GM18511 (cell line): ENCODE measurements at regions not wholly inside any gene's neighbourhood (a gene's known extent, or its start where the extent isn't known, plus 50 kb on each side); places are given as distances from the start of the nearest gene placed in this dataset.

ENCODE experiments used
- ATAC-seq: cut with Tn5 transposase; IDR thresholded peaks from one replicate; pipeline ENCODE4 v1.9.1; 2021; ENCODE audit warnings: mild to moderate bottlenecking, moderate library complexity; ENCODE audit not compliant: unreplicated experiment

DNA sequence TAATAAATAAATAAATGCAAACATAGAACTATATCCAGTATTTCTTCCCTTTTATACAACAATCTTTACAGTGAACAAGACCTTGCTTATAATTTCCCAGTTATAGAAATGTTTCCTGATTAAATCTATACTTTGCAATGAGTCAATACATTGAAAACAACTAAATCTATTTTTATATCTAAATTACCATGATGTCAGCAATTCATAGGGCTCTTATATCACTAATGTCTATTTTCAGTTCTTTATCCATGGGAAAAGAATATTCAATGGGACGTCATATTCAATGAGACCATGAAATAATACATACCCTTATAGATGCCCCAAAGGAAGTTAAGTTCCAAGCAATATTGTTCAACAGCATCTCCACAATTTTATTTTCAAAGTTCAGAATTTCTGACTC lies 359.9 kb downstream of the CASP12 start:
- no peak for ATAC-seq

DNA sequence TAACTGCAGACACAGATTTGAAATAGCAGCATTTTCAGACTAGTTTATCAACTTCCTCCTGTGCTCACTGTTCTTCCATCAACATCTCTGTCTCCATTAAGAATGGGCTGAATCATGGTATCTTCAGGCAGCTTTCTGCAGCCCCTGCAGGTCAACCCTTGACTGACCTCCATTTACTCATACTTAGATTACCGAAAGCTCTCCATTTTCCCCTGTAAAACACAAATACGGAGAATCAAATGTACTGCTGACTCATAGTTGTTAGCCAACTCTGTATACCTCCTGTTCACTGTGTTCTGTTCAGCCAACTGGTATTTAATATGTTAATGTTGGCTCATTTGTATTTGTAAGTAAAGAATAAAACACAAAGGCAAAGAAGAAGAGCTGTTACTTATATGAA lies 364.0 kb downstream of the CASP12 start:
- no peak for ATAC-seq

DNA sequence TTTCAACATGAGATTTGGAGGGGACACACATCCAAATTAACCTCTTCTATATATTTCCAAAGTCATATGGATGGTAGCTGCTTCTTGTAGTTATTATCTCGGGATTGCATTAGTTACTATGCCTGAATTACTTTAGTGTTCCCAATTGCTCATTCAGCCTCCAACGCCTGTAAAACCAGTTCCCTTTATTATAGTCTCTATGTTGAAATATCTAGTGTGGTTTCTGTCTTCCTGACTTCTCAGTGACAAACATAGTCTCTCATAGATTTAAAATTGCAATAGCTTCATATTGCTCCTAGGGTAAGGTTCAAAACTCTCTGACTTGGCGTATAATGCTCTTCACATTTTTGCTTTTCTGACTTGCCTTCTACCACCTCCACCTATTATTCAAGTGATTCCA lies 366.4 kb downstream of the CASP12 start:
- ATAC-seq, result no peak

DNA sequence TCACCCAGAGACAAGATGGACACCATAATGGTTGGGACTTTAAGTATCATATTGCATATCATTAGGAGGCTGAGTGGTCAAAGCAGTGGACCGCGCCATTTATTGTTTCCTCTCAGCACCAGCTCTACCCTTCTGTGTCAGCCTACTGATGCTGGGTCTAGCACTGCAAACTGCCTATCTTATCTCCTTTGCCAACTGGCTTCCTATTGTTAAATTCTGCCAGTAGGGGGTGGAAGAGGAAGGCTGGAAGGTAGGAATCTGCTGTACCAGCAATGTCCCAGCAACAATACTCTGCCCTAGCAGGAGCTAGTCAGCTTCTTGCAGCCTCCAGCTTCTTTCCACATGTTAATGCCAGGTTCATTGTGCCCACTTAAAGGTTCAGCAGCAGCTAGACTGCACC lies 367.1 kb upstream of the PDGFD start:
- no peak for ATAC-seq

DNA sequence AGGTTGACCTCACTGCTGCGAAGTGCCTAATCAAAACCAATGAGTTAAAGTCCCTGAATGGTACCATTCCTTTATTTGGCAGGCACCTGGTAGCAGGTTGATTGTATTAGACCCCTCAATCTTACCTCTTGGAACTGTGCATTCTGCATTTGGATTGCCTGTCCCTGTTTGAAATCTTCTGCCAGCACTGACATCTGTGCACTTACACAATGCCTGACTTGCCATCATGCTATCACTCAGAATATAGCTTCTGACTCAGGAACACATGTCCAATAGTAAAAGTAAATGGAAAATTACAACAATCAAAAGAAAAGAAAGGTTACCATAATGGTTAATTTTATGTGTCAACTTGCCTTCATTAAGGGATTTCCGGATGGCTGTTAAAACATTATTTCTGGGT lies 366.0 kb upstream of the PDGFD start:
- no peak for ATAC-seq

DNA sequence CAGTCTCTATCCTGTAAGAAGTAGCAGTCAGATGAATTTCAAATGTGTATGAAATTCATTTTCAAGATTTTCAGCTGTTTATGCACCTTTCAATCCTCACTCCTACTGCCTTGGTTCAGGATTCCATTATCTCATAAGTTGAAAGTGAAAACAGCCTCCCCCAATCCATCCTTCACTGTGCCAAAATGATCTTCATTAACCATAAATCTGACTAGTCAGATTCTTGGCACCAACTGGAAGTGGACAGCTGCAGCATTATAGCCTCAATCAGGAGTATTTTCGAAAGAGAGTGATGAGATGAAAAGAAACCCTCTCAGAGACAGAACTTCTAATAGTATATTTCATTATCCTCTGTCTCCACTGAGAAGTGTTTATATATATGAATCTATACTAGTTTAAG lies 365.3 kb upstream of the PDGFD start:
- ATAC-seq, result no peak

DNA sequence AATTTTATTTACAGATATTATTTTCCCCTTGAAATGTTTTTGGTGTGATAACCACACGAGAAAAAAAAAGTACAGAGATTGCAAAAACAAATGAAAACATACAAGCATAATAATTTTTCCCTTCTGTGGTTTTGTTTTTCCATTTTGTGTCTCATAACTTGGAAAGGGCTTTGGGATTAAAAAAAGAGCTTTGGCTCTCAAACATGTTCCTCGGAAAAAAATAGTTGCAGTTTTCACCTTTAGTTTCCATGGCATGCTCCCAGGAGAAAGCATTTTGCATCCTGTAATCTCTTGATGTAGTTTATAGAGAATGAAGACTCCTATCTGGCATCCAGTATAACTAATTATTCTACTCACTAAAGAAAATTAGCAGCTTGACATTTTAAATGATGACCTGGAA lies 362.1 kb upstream of the PDGFD start:
- no peak for ATAC-seq

DNA sequence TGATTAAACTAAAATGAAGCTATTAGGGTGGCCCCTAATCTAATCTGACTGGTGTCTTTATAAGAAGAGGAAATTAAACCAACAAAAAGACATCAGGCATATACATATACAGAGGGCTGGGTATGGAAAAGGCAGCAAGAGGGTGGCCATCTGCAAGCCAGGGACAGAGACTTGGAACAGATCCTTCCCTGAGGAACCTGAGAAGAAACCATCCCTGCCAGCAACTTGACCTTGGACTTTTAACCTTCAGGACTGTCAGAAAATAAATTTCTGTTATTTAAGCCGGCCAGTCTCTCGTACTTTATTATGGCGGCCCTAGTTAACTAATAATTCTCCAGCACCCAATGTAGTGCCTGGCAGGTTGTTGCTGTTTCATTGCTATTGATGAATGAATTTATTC lies 361.5 kb upstream of the PDGFD start:
- ATAC-seq, result no peak

DNA sequence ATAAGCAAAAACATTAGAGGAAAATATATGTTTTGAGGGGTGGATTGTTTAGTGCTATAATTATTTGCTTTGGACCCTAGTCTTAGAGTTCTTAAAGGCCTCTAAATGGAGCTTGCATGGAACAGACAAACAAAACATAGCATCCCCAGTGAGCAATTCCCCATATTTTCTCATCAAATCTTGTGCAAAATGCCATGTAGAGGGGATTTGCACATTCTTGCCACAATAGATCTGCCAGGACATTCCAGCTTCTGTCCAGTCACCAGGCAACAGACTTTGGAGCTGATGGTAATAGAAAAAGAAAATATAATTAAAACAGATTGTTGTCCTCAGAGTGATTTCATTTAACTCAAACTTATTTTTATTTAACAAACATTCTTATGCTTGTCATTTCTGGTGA lies 360.3 kb upstream of the PDGFD start:
- no peak for ATAC-seq

DNA sequence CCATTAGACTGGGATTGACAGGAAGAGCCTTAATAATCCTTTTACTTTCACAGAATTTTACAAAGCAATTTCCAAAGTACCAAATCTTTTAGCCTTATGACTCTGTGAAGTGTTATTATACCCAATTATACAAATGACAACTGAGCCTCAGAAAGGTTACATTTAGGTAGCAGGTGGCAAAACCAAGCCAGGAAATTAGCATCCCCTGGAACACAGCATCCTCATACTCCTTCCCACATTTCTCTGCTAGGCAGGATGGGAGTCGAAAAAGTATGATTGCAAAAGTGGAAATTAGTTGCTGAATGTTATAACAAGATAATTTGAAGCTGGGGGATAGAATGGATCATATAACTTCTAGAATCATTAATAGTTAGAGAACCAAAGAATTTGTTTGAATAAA lies 359.7 kb upstream of the PDGFD start:
- ATAC-seq, result no peak

DNA sequence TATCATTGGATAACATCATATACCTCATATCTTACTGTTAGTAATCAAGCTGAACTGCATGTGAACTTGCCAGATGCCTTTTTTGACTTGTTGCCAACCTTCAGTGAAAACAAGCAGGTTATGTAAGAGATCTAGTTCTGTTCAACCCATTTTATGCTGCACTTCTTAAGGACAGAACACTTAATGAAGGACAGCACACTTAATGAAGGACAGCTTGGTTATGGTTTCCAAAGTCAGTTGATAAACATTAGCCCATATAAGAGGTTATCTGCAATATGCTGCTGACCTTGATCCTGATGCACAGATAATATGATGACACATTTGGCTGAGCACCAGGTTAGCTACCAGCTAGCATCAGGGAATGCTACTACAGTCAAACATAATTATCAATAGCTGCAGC lies 358.7 kb upstream of the PDGFD start:
- ATAC-seq, result no peak

DNA sequence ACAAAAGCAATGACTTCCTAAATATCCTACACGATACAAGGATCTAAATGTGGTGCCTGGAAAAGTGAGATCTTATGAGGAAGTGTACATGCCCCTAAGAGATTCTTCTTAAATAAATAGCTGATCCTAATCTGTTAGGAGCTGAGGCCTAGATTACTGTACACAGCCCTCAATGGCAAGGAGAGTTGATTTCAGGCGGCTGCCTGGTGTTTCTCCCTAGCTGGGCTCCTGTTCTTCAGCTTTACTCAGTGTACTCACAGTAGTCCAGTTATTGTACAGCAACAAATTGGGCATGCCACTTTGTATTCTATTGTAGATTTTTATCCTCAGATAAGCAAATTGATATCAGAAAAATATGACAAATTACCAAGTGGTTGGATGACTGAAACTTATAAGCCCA lies 358.2 kb upstream of the PDGFD start:
- ATAC-seq, result no peak

DNA sequence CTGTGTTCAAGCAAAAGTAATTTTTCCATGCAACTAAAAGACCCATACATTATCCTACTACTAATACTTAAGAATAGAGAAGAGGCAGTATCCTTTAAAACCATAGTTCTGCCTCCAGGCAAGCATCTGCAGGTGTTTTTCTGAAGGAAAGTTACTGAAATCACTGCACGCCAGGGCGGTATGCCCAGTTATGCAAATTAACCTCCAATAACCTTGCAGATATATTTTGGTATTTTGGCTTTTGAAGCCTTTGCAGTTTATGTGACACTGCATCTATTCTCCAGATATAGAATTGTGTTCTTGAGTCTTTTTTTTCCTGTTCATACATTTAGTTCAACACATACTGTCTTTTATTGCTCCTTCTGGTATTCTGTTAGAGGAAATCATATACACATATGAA lies 346.2 kb upstream of the PDGFD start:
- ATAC-seq, result no peak

DNA sequence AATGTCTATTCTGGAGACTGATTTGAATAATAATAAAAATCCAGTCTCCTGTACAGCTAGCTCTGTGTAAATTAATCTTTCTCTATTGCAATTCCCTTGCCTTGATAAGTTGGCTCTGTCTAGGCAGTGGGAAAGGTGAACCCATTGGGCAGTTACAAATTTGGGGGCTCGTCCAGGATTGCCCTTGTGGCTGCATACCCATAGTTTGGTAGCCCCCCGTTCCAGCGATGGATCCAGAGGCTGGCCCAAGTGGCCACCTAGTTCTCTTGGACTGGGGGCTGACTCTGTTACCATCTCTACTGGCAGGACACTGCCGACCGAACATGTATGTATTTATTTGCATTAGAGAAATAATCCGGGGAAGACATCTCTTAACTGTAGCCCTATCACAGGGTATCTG lies 326.2 kb upstream of the PDGFD start:
- no peak for ATAC-seq

DNA sequence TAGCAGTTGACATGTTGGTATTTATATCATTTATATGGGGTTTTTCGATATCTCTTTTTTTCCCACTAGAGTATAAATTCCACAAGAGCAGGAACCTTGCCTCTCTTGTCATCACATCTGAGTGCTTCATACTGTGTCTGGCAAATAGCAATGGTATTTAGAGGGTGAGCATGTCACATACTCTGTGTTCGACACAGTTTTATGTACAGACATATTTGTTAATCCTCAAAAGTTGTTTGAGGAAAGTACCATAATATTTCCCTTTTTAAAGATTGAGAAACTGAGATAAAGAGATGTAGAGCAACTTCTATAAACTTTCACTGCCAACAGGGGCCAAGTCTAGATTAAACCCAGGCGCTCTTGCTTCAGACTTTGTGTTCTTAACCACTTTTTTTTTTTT lies 324.6 kb upstream of the PDGFD start:
- no peak for ATAC-seq

DNA sequence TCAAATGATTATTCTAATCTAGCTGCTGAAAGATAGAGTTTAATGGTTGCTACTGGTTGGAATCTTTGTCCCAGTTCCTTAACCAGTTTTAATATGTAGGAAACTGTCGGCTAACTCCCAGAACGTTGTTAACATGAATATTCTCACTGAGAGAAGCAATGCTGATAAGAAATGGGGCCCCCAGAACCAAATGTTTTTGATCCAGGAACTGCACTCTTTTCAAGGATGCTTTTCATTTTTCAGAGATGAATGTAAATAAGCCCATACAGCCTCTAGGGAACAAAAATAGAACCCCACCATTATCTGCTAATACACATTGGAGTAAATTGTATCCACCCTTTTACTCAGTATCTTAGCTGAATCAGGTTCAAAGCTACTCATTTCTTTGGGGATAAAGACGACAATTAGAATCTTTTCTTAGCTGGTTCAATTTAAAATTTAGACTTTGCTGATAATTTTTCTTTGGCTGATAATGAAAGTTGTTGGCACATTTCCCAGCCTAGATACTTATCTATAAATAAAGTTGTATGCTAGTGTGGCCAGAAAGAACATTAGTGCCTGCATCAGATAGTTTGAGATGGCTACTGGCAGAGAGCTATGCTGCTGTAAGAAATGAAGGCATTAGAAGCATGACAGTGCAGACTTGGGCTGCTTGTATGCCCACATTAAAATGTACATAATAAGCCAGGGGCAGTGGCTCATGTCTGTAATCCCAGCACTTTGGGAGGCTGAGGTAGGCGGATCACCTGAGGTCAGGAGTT lies 323.3 kb upstream of the PDGFD start:
- ATAC-seq, result no peak

DNA sequence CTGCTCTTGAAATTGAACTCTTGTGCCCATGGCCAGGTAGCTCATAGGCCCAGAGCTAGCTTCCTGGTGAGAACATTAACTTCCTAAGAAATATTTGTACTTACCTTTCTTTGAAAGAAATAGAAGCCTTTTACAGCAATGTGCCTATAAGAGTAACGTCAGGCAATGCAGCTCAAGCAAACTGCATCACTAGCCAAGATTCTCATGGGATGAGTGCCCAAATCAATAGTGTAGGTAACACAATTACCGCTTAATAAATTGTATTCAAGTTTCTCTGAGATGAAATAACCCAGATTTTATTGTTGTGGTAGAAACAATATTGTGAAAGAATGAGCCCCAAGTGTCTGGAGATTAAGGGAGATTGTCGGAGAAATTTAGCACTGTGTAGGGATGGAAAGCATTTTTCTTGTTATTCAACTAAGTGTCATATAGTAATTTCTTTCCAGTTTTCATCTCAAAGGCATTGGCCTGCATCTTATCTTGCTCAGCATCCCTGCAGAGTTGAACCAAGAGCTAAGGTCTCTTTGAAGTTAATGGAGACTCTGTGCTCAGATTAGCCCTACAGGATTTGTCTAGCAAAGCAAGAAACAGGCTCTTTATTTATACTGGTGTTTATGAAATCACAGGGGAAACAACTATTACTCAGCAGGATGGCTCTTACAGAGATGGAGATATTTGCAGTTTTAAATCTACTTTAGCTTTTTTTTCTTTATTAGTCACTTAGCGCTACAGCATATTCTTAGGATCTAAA lies 321.0 kb upstream of the PDGFD start:
- no peak for ATAC-seq

DNA sequence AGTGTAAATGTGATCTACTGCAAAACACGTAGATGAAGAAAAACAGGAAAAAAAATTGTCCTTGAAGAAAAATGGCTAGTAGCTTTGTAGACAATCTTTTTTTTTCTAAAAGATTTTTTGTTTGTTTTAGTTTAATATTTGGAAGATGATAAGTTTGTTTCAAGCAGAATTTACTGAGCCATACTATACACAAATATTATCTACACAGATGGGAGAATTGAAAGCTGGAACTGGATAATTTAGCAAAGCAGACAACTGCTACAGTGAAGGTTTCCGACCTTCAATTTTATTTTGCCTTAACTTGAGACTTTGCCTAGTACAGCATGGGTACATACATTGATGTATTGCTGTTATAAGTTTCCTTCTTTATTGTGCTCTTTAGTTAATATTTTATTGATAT lies 313.0 kb upstream of the PDGFD start:
- ATAC-seq, result no peak

DNA sequence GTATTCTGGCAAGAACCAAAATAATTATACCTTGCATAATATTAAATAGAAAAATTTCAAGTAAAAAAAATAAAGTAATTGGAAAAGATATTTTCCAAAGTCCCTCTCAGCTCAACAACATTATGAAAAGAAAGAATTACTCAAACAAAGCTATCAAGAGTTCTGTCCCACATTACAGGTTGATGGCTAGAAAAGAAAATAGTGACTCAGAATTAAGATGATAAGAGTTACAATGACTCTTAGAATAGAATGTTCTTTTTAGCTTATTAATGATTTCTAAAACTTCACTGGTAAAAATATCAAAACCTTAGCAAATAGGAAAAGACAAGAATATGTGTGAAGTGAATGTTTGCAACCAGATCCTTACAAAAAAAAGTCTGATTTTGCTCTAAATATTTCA lies 312.5 kb upstream of the PDGFD start:
- no peak for ATAC-seq

DNA sequence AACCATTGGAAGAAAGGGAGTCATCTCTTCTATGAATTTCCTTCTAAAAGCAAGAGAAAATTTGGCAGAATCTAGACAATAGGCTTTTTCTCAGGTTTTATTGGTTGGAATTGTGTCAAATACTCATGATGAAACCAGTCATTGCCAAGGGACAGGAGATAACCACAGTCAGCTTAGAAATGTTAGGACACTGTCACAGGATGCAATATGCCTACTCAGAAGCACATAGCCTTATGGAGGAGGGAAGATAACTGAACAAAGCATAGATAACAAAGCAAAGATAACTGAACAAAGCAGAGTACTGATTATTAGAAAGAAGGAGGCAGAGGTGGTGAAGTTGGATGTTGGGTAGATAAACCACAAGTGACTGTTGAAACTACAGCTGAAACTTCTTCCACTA lies 303.5 kb upstream of the PDGFD start:
- no peak for ATAC-seq

DNA sequence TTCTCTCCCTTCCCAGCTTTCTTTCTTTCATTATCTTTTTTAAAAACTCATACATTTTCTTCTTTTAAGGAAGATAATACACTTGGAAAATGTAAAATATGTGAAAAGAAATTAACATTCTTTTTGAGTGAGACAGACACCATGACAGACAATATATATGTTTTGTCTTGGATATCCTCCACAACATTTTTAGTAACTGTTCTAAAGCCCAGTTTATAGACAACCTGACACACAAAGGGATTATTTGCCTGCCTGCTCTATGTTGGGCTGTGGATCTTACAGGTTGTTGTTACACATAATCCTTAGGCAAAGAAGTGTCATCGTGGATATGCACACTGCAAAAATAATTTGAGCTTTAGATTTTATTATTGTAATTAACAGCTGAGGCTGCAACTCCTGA lies 301.4 kb upstream of the PDGFD start:
- ATAC-seq, result no peak

DNA sequence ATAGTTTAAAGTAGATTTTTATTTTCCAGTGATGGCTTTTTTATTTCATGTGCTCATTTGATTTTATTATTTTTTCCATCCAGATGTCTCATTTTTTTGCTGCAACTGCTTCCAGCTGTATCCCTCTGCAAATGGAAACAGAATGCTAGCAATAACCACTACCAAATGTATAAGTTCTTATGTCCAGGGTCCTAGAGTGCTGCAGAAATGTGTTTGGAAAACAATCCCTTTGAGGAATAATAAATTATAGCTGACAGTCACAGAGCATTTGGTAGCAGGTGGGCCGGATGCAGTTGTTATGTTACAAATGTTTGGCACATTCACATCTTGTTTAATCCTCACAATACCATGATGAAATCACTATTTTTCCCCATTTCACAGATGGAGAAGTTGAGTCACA lies 300.7 kb upstream of the PDGFD start:
- ATAC-seq, result no peak

DNA sequence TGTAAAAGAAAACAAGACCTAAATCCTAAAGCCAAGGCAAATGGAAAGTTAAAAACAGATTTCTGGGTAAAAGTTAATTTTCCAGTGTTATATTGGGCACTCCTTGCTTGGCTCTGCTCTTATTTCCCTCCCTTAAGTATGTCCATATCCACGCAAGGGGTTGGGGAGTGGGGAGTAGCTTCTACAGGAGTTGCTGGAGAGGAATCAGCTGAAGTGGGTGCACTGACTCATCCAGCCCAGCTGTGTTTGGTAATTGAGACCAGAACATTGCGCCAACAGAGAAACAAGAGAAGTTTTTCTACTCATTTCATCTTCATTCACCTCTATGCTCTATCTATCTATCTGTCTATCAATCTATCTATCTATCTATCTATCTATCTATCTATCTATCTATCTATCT lies 298.4 kb upstream of the PDGFD start:
- no peak for ATAC-seq
